ENCODE measurements at regions not wholly inside any gene's neighbourhood (a gene's known extent, or its start where the extent isn't known, plus 50 kb on each side); places are given as distances from the start of the nearest gene placed in this dataset.

- TF ChIP-seq CTCF (IDR thresholded peaks at IDR 0.05): no peak
- intact Hi-C loops (cut with DNase I): no loop called here
These were observed 121.5 kb downstream of the CAPZA3 start for GRCh38 chr12:18859400-18859799.

GRCh38 chr12:18861287-18861858, 123.5 kb downstream of the CAPZA3 start:
- DNase-seq (ENCODE audit: low spot score in 2 of 2): no peak
- Histone ChIP-seq H3K9me3 (no peaks in the 10 kb centered on the region), H3K36me3 (no peaks in the 10 kb centered on the region), H3K4me3 (no peak overlapping the region), H3K27ac (no peak overlapping the region), H3K4me1 (no peaks in the 10 kb centered on the region), H3K27me3 (no peaks in the 10 kb centered on the region)
- peak in 1 of 3 experiments; percentile 27 for TF ChIP-seq CTCF (IDR thresholded peaks at IDR 0.05)
- intact Hi-C loops (cut with DNase I): no loop called here

More at GRCh38 chr12:18859400-18859799, 121.5 kb downstream of the CAPZA3 start:
- H3K27me3 ChIP-seq: no peaks in the 10 kb centered on the region
- H3K4me1 ChIP-seq: no peaks in the 10 kb centered on the region
- H3K27ac ChIP-seq: no peak overlapping the region
- no peak overlapping the region for H3K4me3 ChIP-seq
- no peak for DNase-seq (ENCODE audit: low spot score in 2 of 2)
- no peaks in the 10 kb centered on the region for H3K9me3 ChIP-seq
- H3K36me3 ChIP-seq: no peaks in the 10 kb centered on the region

- DNase-seq (ENCODE audit: low spot score in 2 of 2): no peak
- Histone ChIP-seq H3K27me3 (no peaks in the 10 kb centered on the region), H3K27ac (no peak overlapping the region), H3K4me3 (no peak overlapping the region), H3K4me1 (no peaks in the 10 kb centered on the region), H3K36me3 (no peaks in the 10 kb centered on the region), H3K9me3 (no peaks in the 10 kb centered on the region)
- intact Hi-C loops (cut with DNase I): no loop called here
- TF ChIP-seq CTCF (IDR thresholded peaks at IDR 0.05): no peak
These were observed 126.0 kb downstream of the CAPZA3 start for GRCh38 chr12:18863769-18864500.

- intact Hi-C loops (cut with DNase I): no loop called here
- no peaks in the 10 kb centered on the region for H3K4me1 ChIP-seq
- H3K36me3 ChIP-seq: no peaks in the 10 kb centered on the region
- no peaks in the 10 kb centered on the region for H3K9me3 ChIP-seq
- no peak for DNase-seq (ENCODE audit: low spot score in 2 of 2)
- no peak overlapping the region for H3K27ac ChIP-seq
- TF ChIP-seq CTCF (IDR thresholded peaks at IDR 0.05): no peak
- no peak overlapping the region for H3K4me3 ChIP-seq
- H3K27me3 ChIP-seq: no peaks in the 10 kb centered on the region
These were observed 127.1 kb downstream of the CAPZA3 start for GRCh38 chr12:18864900-18865561.

- no peak overlapping the region for H3K4me3 ChIP-seq
- no peak for TF ChIP-seq CTCF (IDR thresholded peaks at IDR 0.05)
- H3K27ac ChIP-seq: no peak overlapping the region
- intact Hi-C loops (cut with DNase I): no loop called here
- H3K36me3 ChIP-seq: no peaks in the 10 kb centered on the region
- no peaks in the 10 kb centered on the region for H3K4me1 ChIP-seq
- H3K27me3 ChIP-seq: no peaks in the 10 kb centered on the region
- no peaks in the 10 kb centered on the region for H3K9me3 ChIP-seq
- no peak for DNase-seq (ENCODE audit: low spot score in 2 of 2)
These were observed 130.8 kb downstream of the CAPZA3 start for GRCh38 chr12:18868717-18869116.
